NT2/D1 (cell line): ENCODE measurements at regions not wholly inside any gene's neighbourhood (a gene's known extent, or its start where the extent isn't known, plus 50 kb on each side); places are given as distances from the start of the nearest gene placed in this dataset.

Source experiments
- SUZ12 ChIP-seq: IDR thresholded peaks from 2 replicates; pipeline ENCODE4 v1.6.1; 2011; ENCODE audit not compliant: insufficient read length, insufficient read depth; ENCODE audit errors: extremely low read depth
- YY1 ChIP-seq: IDR thresholded peaks from 2 replicates; pipeline ENCODE4 v1.6.1; 2011; ENCODE audit not compliant: insufficient read length, insufficient read depth
- ZNF274 ChIP-seq: IDR thresholded peaks from 2 replicates; pipeline ENCODE4 v1.6.1; 2011; ENCODE audit warnings: mild to moderate bottlenecking, low read depth, low read length

GRCh38 chr15:98549741-98550140 is 98.6 kb upstream of the IGF1R start:
- TF ChIP-seq YY1: no peak
- no peak for TF ChIP-seq SUZ12
- TF ChIP-seq ZNF274: no peak
